Peyer's patch (tissue), 4 donors: ENCODE measurements at regions not wholly inside any gene's neighbourhood (a gene's known extent, or its start where the extent isn't known, plus 50 kb on each side); places are given as distances from the start of the nearest gene placed in this dataset.

Experiments used
- POLR2A ChIP-seq, 2 donors: fragments of 450-650 bp; IDR thresholded peaks; one replicate each; pipeline ENCODE4 v1.5.1; 2017; ENCODE audit warnings: antibody characterized with exemption in 2 of 2, mild to moderate bottlenecking in 2 of 2, moderate library complexity in 2 of 2
- TF ChIP-seq, protein P1 (sequence below), 6 experiments: fragments of 450-650 bp in 4 of 6; fragments of 200-600 bp in 2 of 6; sonication (generic) in 1 of 6; IDR thresholded peaks; one replicate each; pipeline ENCODE4 v1.5.1; 2017 to 2019; ENCODE audit warnings: antibody characterized with exemption in 6 of 6, mild to moderate bottlenecking in 3 of 6, moderate library complexity in 1 of 6

DNA sequence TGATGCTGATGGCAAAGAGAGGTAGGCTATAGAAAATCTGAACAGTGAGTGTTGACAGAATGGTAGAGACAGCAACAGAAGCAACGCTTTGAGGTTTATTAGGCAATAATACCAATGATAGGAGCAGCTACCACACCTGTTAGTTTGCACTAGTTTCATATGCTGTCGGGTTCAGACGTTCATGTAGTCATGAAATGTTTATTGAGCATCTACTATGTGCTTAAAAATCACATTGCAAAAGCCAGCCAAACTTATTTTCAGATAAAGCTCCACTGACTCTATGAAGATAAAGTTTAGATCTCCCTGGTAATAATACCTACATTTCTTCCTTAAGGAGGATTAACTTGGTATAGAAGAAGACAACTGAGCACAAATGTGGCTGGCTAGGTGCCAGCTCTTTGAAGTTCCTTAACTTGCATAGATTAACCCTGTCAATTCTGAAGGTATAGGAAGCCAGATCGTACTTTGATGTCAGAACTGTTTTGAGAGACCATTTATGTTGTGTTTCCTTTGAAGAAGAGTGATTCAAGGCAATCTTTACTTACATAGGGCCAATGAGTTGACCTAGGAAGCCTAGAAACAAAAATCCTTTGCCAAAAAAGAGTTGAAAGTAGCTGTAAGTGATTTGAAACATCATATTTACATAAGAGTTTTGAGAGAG is 71.5 kb downstream of the DISP1 start:
- TF ChIP-seq, protein P1, sequence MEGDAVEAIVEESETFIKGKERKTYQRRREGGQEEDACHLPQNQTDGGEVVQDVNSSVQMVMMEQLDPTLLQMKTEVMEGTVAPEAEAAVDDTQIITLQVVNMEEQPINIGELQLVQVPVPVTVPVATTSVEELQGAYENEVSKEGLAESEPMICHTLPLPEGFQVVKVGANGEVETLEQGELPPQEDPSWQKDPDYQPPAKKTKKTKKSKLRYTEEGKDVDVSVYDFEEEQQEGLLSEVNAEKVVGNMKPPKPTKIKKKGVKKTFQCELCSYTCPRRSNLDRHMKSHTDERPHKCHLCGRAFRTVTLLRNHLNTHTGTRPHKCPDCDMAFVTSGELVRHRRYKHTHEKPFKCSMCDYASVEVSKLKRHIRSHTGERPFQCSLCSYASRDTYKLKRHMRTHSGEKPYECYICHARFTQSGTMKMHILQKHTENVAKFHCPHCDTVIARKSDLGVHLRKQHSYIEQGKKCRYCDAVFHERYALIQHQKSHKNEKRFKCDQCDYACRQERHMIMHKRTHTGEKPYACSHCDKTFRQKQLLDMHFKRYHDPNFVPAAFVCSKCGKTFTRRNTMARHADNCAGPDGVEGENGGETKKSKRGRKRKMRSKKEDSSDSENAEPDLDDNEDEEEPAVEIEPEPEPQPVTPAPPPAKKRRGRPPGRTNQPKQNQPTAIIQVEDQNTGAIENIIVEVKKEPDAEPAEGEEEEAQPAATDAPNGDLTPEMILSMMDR (IDR thresholded peaks at IDR 0.05), result no peak
- TF ChIP-seq POLR2A (IDR thresholded peaks at IDR 0.05), result no peak
